Stimulated activated naive B cell treated with anti-CD40 and anti-IgM and Interleukin-4, amounts not matched to agents 10 μg/mL and 1 μg/mL and 100 μg/mL, for 72 hours (primary cell): ENCODE measurements at regions not wholly inside any gene's neighbourhood (a gene's known extent, or its start where the extent isn't known, plus 50 kb on each side); places are given as distances from the start of the nearest gene placed in this dataset.
"Not testable (repeated sequence)": the region's sequence is repeated elsewhere in the genome, so short reads cannot be mapped to it uniquely, and the experiment has no call there.

Experiments used
- ATAC-seq, 2 donors: fragments of 150-1000 bp; cut with Tn5 transposase; replicated peaks; 2 replicates each; pipeline ENCODE4 v1.10.0; 2021; ENCODE audit warnings: moderate library complexity in 1 of 2
- DNase-seq: peaks from one replicate; pipeline ENCODE4 v3.0.0; 2021
- H3K27ac Mint-ChIP-seq: one replicate; pipeline ENCODE4 v1.8.0; 2022; ENCODE audit warnings: mild to moderate bottlenecking, mixed read lengths
- H3K27me3 Mint-ChIP-seq, 2 donors: one replicate each; pipeline ENCODE4 v1.8.0; 2022; ENCODE audit warnings: mixed read lengths in 2 of 2
- H3K36me3 Mint-ChIP-seq, 2 donors: one replicate each; pipeline ENCODE4 v1.8.0; 2022; ENCODE audit warnings: mixed read lengths in 2 of 2, mild to moderate bottlenecking in 1 of 2
- H3K4me1 Mint-ChIP-seq, 2 donors: one replicate each; pipeline ENCODE4 v1.8.0; 2022; ENCODE audit warnings: mixed read lengths in 2 of 2, mild to moderate bottlenecking in 1 of 2
- H3K4me3 Mint-ChIP-seq, 2 donors: one replicate each; pipeline ENCODE4 v1.8.0; 2022; ENCODE audit warnings: mild to moderate bottlenecking in 2 of 2, mixed read lengths in 2 of 2, moderate library complexity in 1 of 2
- H3K9me3 Mint-ChIP-seq, 2 donors: one replicate each; pipeline ENCODE4 v1.8.0; 2022; ENCODE audit warnings: mixed read lengths in 2 of 2, mild to moderate bottlenecking in 1 of 2

DNA sequence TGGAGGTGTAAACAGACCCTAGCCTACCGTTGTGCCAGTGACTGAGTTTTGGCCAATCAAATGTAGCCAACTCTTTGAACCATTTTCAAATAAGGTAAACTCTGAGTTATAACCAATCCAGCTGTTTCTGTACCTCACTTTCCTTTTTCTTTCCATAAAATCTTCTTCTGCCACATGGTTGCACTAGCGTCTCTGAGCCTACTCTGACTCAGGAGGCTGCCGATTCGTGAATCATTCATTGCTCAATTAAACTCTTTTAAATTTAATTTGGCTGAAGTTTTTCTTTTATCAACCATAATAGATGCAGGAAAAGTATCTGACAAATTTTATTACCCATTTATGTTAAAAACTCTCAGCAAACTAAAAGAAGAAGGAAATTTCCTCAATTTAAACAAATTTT, 111.5 kb upstream of the LYPLAL1 start:
- no peaks in the 10 kb centered on the region for H3K9me3 Mint-ChIP-seq
- DNase-seq (no peak), ATAC-seq (no peak)
- no peaks in the 10 kb centered on the region for H3K27me3 Mint-ChIP-seq
- peaks cover 4 to 6% of the 10 kb centered on the region in 2 donors for H3K4me1 Mint-ChIP-seq
- H3K27ac Mint-ChIP-seq: no peak overlapping the region
- no peak overlapping the region for H3K4me3 Mint-ChIP-seq
- H3K36me3 Mint-ChIP-seq: no peaks in the 10 kb centered on the region

DNA sequence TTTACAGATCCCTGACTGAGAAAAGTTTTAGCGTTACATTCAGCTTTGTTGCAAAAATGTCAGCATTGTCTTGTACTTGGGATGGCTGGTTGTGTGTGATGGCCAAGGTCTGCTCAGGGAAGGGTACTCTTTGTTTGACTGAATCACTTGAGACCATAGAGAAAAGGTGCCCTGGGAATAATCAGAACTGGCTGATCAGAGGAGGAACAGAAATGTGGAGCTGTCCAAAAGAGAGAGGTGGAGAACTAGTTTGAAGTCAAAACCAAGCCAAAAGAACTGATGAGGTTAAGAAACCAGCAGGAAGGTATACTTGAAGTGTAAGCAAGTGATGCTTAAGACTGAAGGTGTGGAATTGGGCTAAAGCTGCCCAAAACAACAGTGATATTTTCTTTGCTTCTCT, 107.6 kb upstream of the LYPLAL1 start:
- peaks cover 0 to 6% of the 10 kb centered on the region in 2 donors for H3K36me3 Mint-ChIP-seq
- H3K4me3 Mint-ChIP-seq: no peak overlapping the region
- H3K9me3 Mint-ChIP-seq: peaks cover 3 to 7% of the 10 kb centered on the region in 2 donors
- H3K27me3 Mint-ChIP-seq: peaks cover 0 to 6% of the 10 kb centered on the region in 2 donors
- ATAC-seq (no peak), DNase-seq (no peak)
- peak overlapping the region; percentile 20 for H3K27ac Mint-ChIP-seq
- peaks cover 3 to 4% of the 10 kb centered on the region in 2 donors for H3K4me1 Mint-ChIP-seq

GRCh38 chr1:219066631-219067349, 106.9 kb upstream of the LYPLAL1 start:
- Mint-ChIP-seq H3K4me1 (peaks cover 3 to 4% of the 10 kb centered on the region in 2 donors), H3K27ac (no peak overlapping the region), H3K36me3 (peaks cover 0 to 9% of the 10 kb centered on the region in 2 donors), H3K27me3 (peaks cover 0 to 6% of the 10 kb centered on the region in 2 donors), H3K9me3 (peaks cover 3 to 7% of the 10 kb centered on the region in 2 donors), H3K4me3 (no peak overlapping the region)
- ATAC-seq (peak; percentile 29 to 33), DNase-seq (no peak)

- DNase-seq (no peak), ATAC-seq (no peak)
- Mint-ChIP-seq H3K4me1 (peaks cover 3 to 4% of the 10 kb centered on the region in 2 donors), H3K27ac (no peak overlapping the region), H3K9me3 (peaks cover 3 to 7% of the 10 kb centered on the region in 2 donors), H3K27me3 (peaks cover 0 to 6% of the 10 kb centered on the region in 2 donors), H3K4me3 (no peak overlapping the region), H3K36me3 (peaks cover 0 to 13% of the 10 kb centered on the region in 2 donors)
Observed at GRCh38 chr1:219067350-219067712, 106.3 kb upstream of the LYPLAL1 start.

GRCh38 chr1:219070395-219070794, 103.3 kb upstream of the LYPLAL1 start:
- H3K27ac Mint-ChIP-seq, H3K9me3 Mint-ChIP-seq, H3K4me1 Mint-ChIP-seq, H3K4me3 Mint-ChIP-seq, H3K27me3 Mint-ChIP-seq, DNase-seq, ATAC-seq: not testable (repeated sequence)
- peaks cover 0 to 13% of the 10 kb centered on the region in 2 donors for H3K36me3 Mint-ChIP-seq

GRCh38 chr1:219071209-219071608, 102.5 kb upstream of the LYPLAL1 start:
- no peak for DNase-seq

GRCh38 chr1:219072329-219072728, 101.3 kb upstream of the LYPLAL1 start:
- H3K4me1 Mint-ChIP-seq: no peaks in the 10 kb centered on the region
- H3K9me3 Mint-ChIP-seq: peaks cover 3 to 7% of the 10 kb centered on the region in 2 donors
- no peak overlapping the region for H3K27ac Mint-ChIP-seq
- H3K36me3 Mint-ChIP-seq: peaks cover 0 to 13% of the 10 kb centered on the region in 2 donors
- no peak for DNase-seq
- H3K4me3 Mint-ChIP-seq: no peak overlapping the region
- H3K27me3 Mint-ChIP-seq: peaks cover 0 to 6% of the 10 kb centered on the region in 2 donors
- no peak for ATAC-seq

More at GRCh38 chr1:219071209-219071608, 102.5 kb upstream of the LYPLAL1 start:
- H3K4me3 Mint-ChIP-seq: no peak overlapping the region
- H3K4me1 Mint-ChIP-seq: no peaks in the 10 kb centered on the region
- H3K36me3 Mint-ChIP-seq: peaks cover 0 to 13% of the 10 kb centered on the region in 2 donors
- H3K27ac Mint-ChIP-seq: no peak overlapping the region
- no peak for ATAC-seq
- peaks cover 3 to 7% of the 10 kb centered on the region in 2 donors for H3K9me3 Mint-ChIP-seq
- H3K27me3 Mint-ChIP-seq: peaks cover 0 to 6% of the 10 kb centered on the region in 2 donors

GRCh38 chr1:219074084-219074728, 99.5 kb upstream of the LYPLAL1 start:
- no peak overlapping the region for H3K27ac Mint-ChIP-seq
- H3K9me3 Mint-ChIP-seq: peaks cover 6 to 7% of the 10 kb centered on the region in 2 donors
- ATAC-seq (no peak), DNase-seq (no peak)
- peaks cover 0 to 17% of the 10 kb centered on the region in 2 donors for H3K36me3 Mint-ChIP-seq
- no peak overlapping the region for H3K4me3 Mint-ChIP-seq
- H3K4me1 Mint-ChIP-seq: no peaks in the 10 kb centered on the region
- peaks cover 0 to 6% of the 10 kb centered on the region in 2 donors for H3K27me3 Mint-ChIP-seq

DNA sequence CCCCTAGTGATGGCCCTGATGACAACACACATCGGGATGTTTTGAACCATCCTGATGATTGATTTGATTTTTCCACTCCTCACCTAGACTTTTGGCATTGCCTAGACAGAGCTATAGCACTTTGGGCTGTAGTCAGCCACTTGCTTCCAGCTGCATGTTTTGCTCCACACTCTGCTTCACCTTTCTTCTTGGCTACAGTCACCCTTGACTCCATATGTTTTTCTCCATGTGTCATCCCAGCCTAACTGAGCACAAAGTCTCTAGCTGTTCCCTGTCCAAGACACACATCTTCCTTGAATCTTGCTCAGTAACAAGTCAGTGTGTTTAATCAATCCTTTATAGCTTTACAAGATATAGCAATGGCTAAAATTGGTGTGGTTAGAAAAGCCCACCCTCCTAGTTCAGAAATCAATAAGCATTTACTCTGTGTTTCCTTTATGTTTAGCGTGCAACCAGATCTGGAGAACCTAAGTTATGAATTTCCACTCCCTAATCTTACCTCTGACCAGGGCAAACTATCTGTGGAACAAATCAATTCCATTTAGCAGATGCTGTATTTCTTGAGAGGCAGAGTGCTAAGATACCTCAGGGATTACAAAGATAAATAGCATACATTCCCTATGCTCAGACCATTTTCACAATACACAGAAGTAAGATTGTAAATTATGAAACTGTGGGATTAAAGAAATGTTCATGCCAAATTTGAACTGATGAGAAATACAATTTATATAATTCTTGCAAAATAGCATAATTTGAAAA, 98.4 kb upstream of the LYPLAL1 start:
- Mint-ChIP-seq H3K9me3 (peaks cover 6 to 7% of the 10 kb centered on the region in 2 donors), H3K4me3 (no peak overlapping the region), H3K4me1 (peaks cover 0 to 2% of the 10 kb centered on the region in 2 donors), H3K36me3 (peaks cover 0 to 17% of the 10 kb centered on the region in 2 donors), H3K27ac (no peak overlapping the region), H3K27me3 (peaks cover 0 to 6% of the 10 kb centered on the region in 2 donors)
- DNase-seq: no peak
- ATAC-seq: no peak

GRCh38 chr1:219076326-219076937, 97.2 kb upstream of the LYPLAL1 start:
- H3K4me1 Mint-ChIP-seq: peaks cover 0 to 2% of the 10 kb centered on the region in 2 donors
- DNase-seq (no peak), ATAC-seq (no peak)
- H3K27ac Mint-ChIP-seq: no peak overlapping the region
- peaks cover 0 to 11% of the 10 kb centered on the region in 2 donors for H3K36me3 Mint-ChIP-seq
- H3K9me3 Mint-ChIP-seq: peaks cover 0 to 3% of the 10 kb centered on the region in 2 donors
- H3K4me3 Mint-ChIP-seq: no peak overlapping the region
- H3K27me3 Mint-ChIP-seq: no peaks in the 10 kb centered on the region

DNA sequence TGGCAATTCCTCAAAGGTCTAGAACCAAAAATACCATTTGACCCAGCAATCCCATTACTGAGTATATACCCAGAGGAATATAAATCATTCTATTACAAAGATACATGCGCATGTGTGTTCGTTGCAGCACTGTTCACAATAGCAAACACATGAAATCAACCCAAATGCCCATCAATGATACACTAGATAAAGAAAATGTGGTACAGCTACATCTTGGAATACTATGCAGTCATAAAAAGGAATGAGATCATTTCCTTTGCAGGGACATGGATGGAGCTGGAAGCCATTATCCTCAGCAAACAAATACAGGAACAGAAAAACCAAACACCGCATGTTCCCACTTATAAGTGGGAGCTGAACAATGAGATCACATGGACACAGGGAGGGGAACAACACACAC, 95.9 kb upstream of the LYPLAL1 start:
- H3K27me3 Mint-ChIP-seq, H3K36me3 Mint-ChIP-seq, ATAC-seq, DNase-seq, H3K9me3 Mint-ChIP-seq, H3K27ac Mint-ChIP-seq, H3K4me3 Mint-ChIP-seq: not testable (repeated sequence)
- peaks cover 11 to 13% of the 10 kb centered on the region in 2 donors for H3K4me1 Mint-ChIP-seq

- Mint-ChIP-seq H3K4me3 (no peak overlapping the region), H3K4me1 (peaks cover 13 to 17% of the 10 kb centered on the region in 2 donors), H3K9me3 (peaks cover 0 to 5% of the 10 kb centered on the region in 2 donors), H3K27me3 (no peaks in the 10 kb centered on the region), H3K36me3 (peaks cover 0 to 4% of the 10 kb centered on the region in 2 donors), H3K27ac (peak overlapping the region; percentile 70)
- DNase-seq: no peak
- ATAC-seq: peak; percentile 74 to 86
Observed at GRCh38 chr1:219081943-219082925, 91.4 kb upstream of the LYPLAL1 start.

DNA sequence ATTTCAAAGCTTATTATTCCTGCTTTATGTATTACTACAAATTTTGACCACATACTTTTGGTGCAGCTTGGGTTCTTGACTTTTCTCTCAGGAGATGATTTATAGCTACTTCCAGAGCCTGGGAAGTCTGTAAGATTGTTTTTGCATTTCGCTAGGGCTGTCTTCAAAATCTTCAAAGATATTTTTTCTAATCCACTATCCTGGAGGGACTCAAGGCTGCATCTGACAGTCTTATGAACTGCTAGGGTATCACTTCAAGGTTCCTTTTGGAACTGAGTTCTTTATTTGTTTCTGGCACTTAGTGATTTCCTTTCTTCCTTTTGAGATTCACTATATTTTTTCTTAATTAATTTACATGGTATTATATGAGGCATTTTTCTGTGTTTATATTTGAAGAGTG, 90.0 kb upstream of the LYPLAL1 start:
- no peak for ATAC-seq
- Mint-ChIP-seq H3K9me3 (peaks cover 0 to 3% of the 10 kb centered on the region in 2 donors), H3K4me1 (peaks cover 19 to 20% of the 10 kb centered on the region in 2 donors), H3K27me3 (no peaks in the 10 kb centered on the region), H3K27ac (no peak overlapping the region), H3K36me3 (peaks cover under 1 to 1% of the 10 kb centered on the region in 2 donors), H3K4me3 (no peak overlapping the region)
- DNase-seq: no peak
